SU-DHL-6 (cell line): ENCODE measurements at regions not wholly inside any gene's neighbourhood (a gene's known extent, or its start where the extent isn't known, plus 50 kb on each side); places are given as distances from the start of the nearest gene placed in this dataset.
"Not testable (repeated sequence)": the region's sequence is repeated elsewhere in the genome, so short reads cannot be mapped to it uniquely, and the experiment has no call there.

Experiments
- CTCF ChIP-seq: fragments of 200-600 bp; sonication (generic); IDR thresholded peaks from one replicate; pipeline ENCODE4 v1.5.1; 2017; ENCODE audit warnings: antibody characterized with exemption, mild to moderate bottlenecking, low read length, moderate library complexity; ENCODE audit not compliant: insufficient read depth, poor library complexity, severe bottlenecking
- EZH2phosphoT487 ChIP-seq: fragments of 200-600 bp; sonication (generic), shearing (Covaris generic); conservative IDR thresholded peaks from 2 replicates; pipeline ENCODE4 v1.6.1; 2018; ENCODE audit warnings: mild to moderate bottlenecking, antibody characterized with exemption, low read length, moderate library complexity, mixed read lengths

GRCh38 chr1:234911136-234911535, 217.5 kb downstream of the TOMM20 start:
- TF ChIP-seq CTCF, EZH2phosphoT487: not testable (repeated sequence)
